ENCODE measurements at regions not wholly inside any gene's neighbourhood (a gene's known extent, or its start where the extent isn't known, plus 50 kb on each side); places are given as distances from the start of the nearest gene placed in this dataset.
A peak's percentile ranks its signal among the peaks of the same experiment; 100 is the strongest.

- Histone ChIP-seq H3K4me1 (ENCODE audit: control insufficient read depth in 1 of 2, insufficient read depth in 2 of 2, low read length in 2 of 2) (no peaks in the 10 kb centered on the region), H3K36me3 (ENCODE audit: control insufficient read depth in 1 of 2, insufficient read depth in 2 of 2, low read length in 2 of 2) (no peaks in the 10 kb centered on the region), H2BK5ac (ENCODE audit: low read depth, low read length, poor library complexity) (no peak overlapping the region), H3K18ac (ENCODE audit: low read length) (no peak overlapping the region), H3K4me3 (ENCODE audit: low read depth, low read length) (no peak overlapping the region), H2AFZ (ENCODE audit: insufficient read depth, low read length, poor library complexity) (no peak overlapping the region), H3K9me3 (ENCODE audit: insufficient read depth, low read depth, low read length) (no peaks in the 10 kb centered on the region), H3K27me3 (ENCODE audit: insufficient read depth, low read length) (no peaks in the 10 kb centered on the region), H2BK12ac (ENCODE audit: low read length) (no peak overlapping the region), H3K79me1 (ENCODE audit: low read length) (no peaks in the 10 kb centered on the region), H2BK120ac (ENCODE audit: insufficient read depth, low read length, poor library complexity) (no peak overlapping the region), H3K4ac (ENCODE audit: low read depth, low read length) (no peak overlapping the region), H3K9ac (ENCODE audit: low read length) (no peak overlapping the region), H3K14ac (ENCODE audit: low read length) (no peak overlapping the region), H4K91ac (ENCODE audit: low read depth, low read length) (no peak overlapping the region), H3K23ac (ENCODE audit: low read length) (no peak overlapping the region), H4K8ac (ENCODE audit: low read depth, low read length) (no peak overlapping the region), H3K79me2 (ENCODE audit: control insufficient read depth, insufficient read depth, low read length, poor library complexity) (no peaks in the 10 kb centered on the region), H3K27ac (ENCODE audit: low read depth, low read length) (no peak overlapping the region), H2AK5ac (ENCODE audit: low read length) (no peak overlapping the region), H4K12ac (ENCODE audit: low read depth, low read length) (no peak overlapping the region), H3K4me2 (ENCODE audit: low read length) (no peak overlapping the region)
- no CpG with 5 or more reads among the region's 4 CpGs for WGBS (ENCODE audit: extremely low coverage, insufficient coverage, insufficient read length)
- no peak for DNase-seq
These were observed 153.8 kb upstream of the LEF1 start for GRCh38 chr4:108322497-108322896.

GRCh38 chr4:108320061-108320460 is 151.3 kb upstream of the LEF1 start:
- WGBS (ENCODE audit: extremely low coverage, insufficient coverage, insufficient read length), result no CpG with 5 or more reads among the region's 1 CpG
- Histone ChIP-seq H3K4ac (ENCODE audit: low read depth, low read length) (no peak overlapping the region), H3K18ac (ENCODE audit: low read length) (no peak overlapping the region)

GRCh38 chr4:108317377-108317776 is 148.6 kb upstream of the LEF1 start:
- Histone ChIP-seq H3K27me3 (ENCODE audit: insufficient read depth, low read length) (no peaks in the 10 kb centered on the region), H3K79me1 (ENCODE audit: low read length) (no peaks in the 10 kb centered on the region), H3K23ac (ENCODE audit: low read length) (peak overlapping the region; percentile 19), H3K79me2 (ENCODE audit: control insufficient read depth, insufficient read depth, low read length, poor library complexity) (no peaks in the 10 kb centered on the region), H2BK5ac (ENCODE audit: low read depth, low read length, poor library complexity) (no peak overlapping the region), H3K36me3 (ENCODE audit: control insufficient read depth in 1 of 2, insufficient read depth in 2 of 2, low read length in 2 of 2) (no peaks in the 10 kb centered on the region), H3K4me2 (ENCODE audit: low read length) (no peak overlapping the region), H3K9me3 (ENCODE audit: insufficient read depth, low read depth, low read length) (no peaks in the 10 kb centered on the region), H4K91ac (ENCODE audit: low read depth, low read length) (no peak overlapping the region), H4K8ac (ENCODE audit: low read depth, low read length) (no peak overlapping the region), H3K27ac (ENCODE audit: low read depth, low read length) (no peak overlapping the region), H3K4me3 (ENCODE audit: low read depth, low read length) (no peak overlapping the region), H2AK5ac (ENCODE audit: low read length) (no peak overlapping the region), H2BK12ac (ENCODE audit: low read length) (no peak overlapping the region), H3K18ac (ENCODE audit: low read length) (no peak overlapping the region), H3K4ac (ENCODE audit: low read depth, low read length) (no peak overlapping the region), H3K14ac (ENCODE audit: low read length) (no peak overlapping the region), H3K4me1 (ENCODE audit: control insufficient read depth in 1 of 2, insufficient read depth in 2 of 2, low read length in 2 of 2) (peaks cover 7 to 8% of the 10 kb centered on the region in 2 experiments), H2BK120ac (ENCODE audit: insufficient read depth, low read length, poor library complexity) (no peak overlapping the region), H4K12ac (ENCODE audit: low read depth, low read length) (no peak overlapping the region), H3K9ac (ENCODE audit: low read length) (no peak overlapping the region), H2AFZ (ENCODE audit: insufficient read depth, low read length, poor library complexity) (no peak overlapping the region)
- no peak for DNase-seq
- no CpG with 5 or more reads among the region's 1 CpG for WGBS (ENCODE audit: extremely low coverage, insufficient coverage, insufficient read length)

More at GRCh38 chr4:108320061-108320460, 151.3 kb upstream of the LEF1 start:
- H3K79me1 ChIP-seq (ENCODE audit: low read length), result no peaks in the 10 kb centered on the region
- H2BK5ac ChIP-seq (ENCODE audit: low read depth, low read length, poor library complexity), result no peak overlapping the region
- no peak overlapping the region for H3K4me2 ChIP-seq (ENCODE audit: low read length)
- DNase-seq, result no peak
- no peak overlapping the region for H3K9ac ChIP-seq (ENCODE audit: low read length)
- H3K36me3 ChIP-seq (ENCODE audit: control insufficient read depth in 1 of 2, insufficient read depth in 2 of 2, low read length in 2 of 2), result no peaks in the 10 kb centered on the region
- H4K12ac ChIP-seq (ENCODE audit: low read depth, low read length), result no peak overlapping the region
- no peak overlapping the region for H2BK120ac ChIP-seq (ENCODE audit: insufficient read depth, low read length, poor library complexity)
- no peak overlapping the region for H3K4me3 ChIP-seq (ENCODE audit: low read depth, low read length)
- H2AFZ ChIP-seq (ENCODE audit: insufficient read depth, low read length, poor library complexity), result no peak overlapping the region
- H3K14ac ChIP-seq (ENCODE audit: low read length), result no peak overlapping the region
- no peaks in the 10 kb centered on the region for H3K27me3 ChIP-seq (ENCODE audit: insufficient read depth, low read length)
- H3K4me1 ChIP-seq (ENCODE audit: control insufficient read depth in 1 of 2, insufficient read depth in 2 of 2, low read length in 2 of 2), result no peaks in the 10 kb centered on the region
- H3K27ac ChIP-seq (ENCODE audit: low read depth, low read length), result no peak overlapping the region
- no peak overlapping the region for H2BK12ac ChIP-seq (ENCODE audit: low read length)
- no peak overlapping the region for H2AK5ac ChIP-seq (ENCODE audit: low read length)
- H4K91ac ChIP-seq (ENCODE audit: low read depth, low read length), result no peak overlapping the region
- H3K79me2 ChIP-seq (ENCODE audit: control insufficient read depth, insufficient read depth, low read length, poor library complexity), result no peaks in the 10 kb centered on the region
- no peak overlapping the region for H4K8ac ChIP-seq (ENCODE audit: low read depth, low read length)
- H3K9me3 ChIP-seq (ENCODE audit: insufficient read depth, low read depth, low read length), result no peaks in the 10 kb centered on the region
- no peak overlapping the region for H3K23ac ChIP-seq (ENCODE audit: low read length)

- no peak overlapping the region for H4K8ac ChIP-seq (ENCODE audit: low read depth, low read length)
- H3K9ac ChIP-seq (ENCODE audit: low read length), result no peak overlapping the region
- H3K23ac ChIP-seq (ENCODE audit: low read length), result no peak overlapping the region
- no peak overlapping the region for H2BK5ac ChIP-seq (ENCODE audit: low read depth, low read length, poor library complexity)
- H3K27me3 ChIP-seq (ENCODE audit: insufficient read depth, low read length), result no peaks in the 10 kb centered on the region
- DNase-seq, result no peak
- H4K12ac ChIP-seq (ENCODE audit: low read depth, low read length), result no peak overlapping the region
- no peak overlapping the region for H3K4me3 ChIP-seq (ENCODE audit: low read depth, low read length)
- no peak overlapping the region for H3K27ac ChIP-seq (ENCODE audit: low read depth, low read length)
- no peak overlapping the region for H3K4me2 ChIP-seq (ENCODE audit: low read length)
- no peak overlapping the region for H4K91ac ChIP-seq (ENCODE audit: low read depth, low read length)
- no peaks in the 10 kb centered on the region for H3K36me3 ChIP-seq (ENCODE audit: control insufficient read depth in 1 of 2, insufficient read depth in 2 of 2, low read length in 2 of 2)
- H3K9me3 ChIP-seq (ENCODE audit: insufficient read depth, low read depth, low read length), result no peaks in the 10 kb centered on the region
- no peak overlapping the region for H3K14ac ChIP-seq (ENCODE audit: low read length)
- H3K4me1 ChIP-seq (ENCODE audit: control insufficient read depth in 1 of 2, insufficient read depth in 2 of 2, low read length in 2 of 2), result peaks cover 7 to 8% of the 10 kb centered on the region in 2 experiments
- H2BK12ac ChIP-seq (ENCODE audit: low read length), result no peak overlapping the region
- no peak overlapping the region for H2AK5ac ChIP-seq (ENCODE audit: low read length)
- no peak overlapping the region for H2BK120ac ChIP-seq (ENCODE audit: insufficient read depth, low read length, poor library complexity)
- no peak overlapping the region for H3K4ac ChIP-seq (ENCODE audit: low read depth, low read length)
- WGBS (ENCODE audit: extremely low coverage, insufficient coverage, insufficient read length), result no CpG with 5 or more reads among the region's 3 CpGs
- H2AFZ ChIP-seq (ENCODE audit: insufficient read depth, low read length, poor library complexity), result no peak overlapping the region
- H3K18ac ChIP-seq (ENCODE audit: low read length), result no peak overlapping the region
- H3K79me2 ChIP-seq (ENCODE audit: control insufficient read depth, insufficient read depth, low read length, poor library complexity), result no peaks in the 10 kb centered on the region
- H3K79me1 ChIP-seq (ENCODE audit: low read length), result no peaks in the 10 kb centered on the region
These were observed 147.0 kb upstream of the LEF1 start for GRCh38 chr4:108315694-108316093.

Measured in trophoblast cell (in vitro differentiated cells and primary cell).